OCI-LY1 (cell line): ENCODE measurements at regions not wholly inside any gene's neighbourhood (a gene's known extent, or its start where the extent isn't known, plus 50 kb on each side); places are given as distances from the start of the nearest gene placed in this dataset.

Source experiments
- EZH2 ChIP-seq: fragments of 200-600 bp; sonication (generic), shearing (Covaris generic); IDR thresholded peaks from 2 replicates; pipeline ENCODE4 v1.8.0; 2017; ENCODE audit warnings: borderline replicate concordance, mixed run types, mild to moderate bottlenecking, antibody characterized with exemption, low read length, moderate library complexity, mixed read lengths
- TF ChIP-seq, protein P1 (sequence below): fragments of 200-600 bp; sonication (generic), shearing (Covaris generic); IDR thresholded peaks from 2 replicates; pipeline ENCODE4 v1.5.1; 2017; ENCODE audit warnings: mild to moderate bottlenecking, antibody characterized with exemption, low read length, moderate library complexity, mixed read lengths

DNA sequence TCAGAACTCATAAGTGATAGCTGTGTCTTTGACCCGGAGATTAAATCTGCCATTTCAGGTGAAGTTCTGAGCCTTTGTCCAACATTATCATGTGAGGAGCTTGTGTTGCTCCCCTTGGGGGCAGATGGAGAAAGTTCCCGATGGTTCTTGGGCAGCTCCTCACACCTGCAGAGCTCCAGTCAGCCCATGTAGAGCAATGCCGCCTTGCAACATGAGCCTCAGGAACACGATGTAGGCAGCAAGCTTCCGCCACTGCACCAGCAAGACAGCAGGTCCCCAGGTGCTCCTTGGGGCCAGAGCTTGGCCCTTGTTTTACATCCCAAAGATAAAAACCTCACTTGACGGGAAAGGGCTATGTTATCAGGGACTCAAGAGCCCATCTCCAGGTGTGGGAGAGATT is 292.7 kb downstream of the IRX1 start:
- TF ChIP-seq, protein P1, sequence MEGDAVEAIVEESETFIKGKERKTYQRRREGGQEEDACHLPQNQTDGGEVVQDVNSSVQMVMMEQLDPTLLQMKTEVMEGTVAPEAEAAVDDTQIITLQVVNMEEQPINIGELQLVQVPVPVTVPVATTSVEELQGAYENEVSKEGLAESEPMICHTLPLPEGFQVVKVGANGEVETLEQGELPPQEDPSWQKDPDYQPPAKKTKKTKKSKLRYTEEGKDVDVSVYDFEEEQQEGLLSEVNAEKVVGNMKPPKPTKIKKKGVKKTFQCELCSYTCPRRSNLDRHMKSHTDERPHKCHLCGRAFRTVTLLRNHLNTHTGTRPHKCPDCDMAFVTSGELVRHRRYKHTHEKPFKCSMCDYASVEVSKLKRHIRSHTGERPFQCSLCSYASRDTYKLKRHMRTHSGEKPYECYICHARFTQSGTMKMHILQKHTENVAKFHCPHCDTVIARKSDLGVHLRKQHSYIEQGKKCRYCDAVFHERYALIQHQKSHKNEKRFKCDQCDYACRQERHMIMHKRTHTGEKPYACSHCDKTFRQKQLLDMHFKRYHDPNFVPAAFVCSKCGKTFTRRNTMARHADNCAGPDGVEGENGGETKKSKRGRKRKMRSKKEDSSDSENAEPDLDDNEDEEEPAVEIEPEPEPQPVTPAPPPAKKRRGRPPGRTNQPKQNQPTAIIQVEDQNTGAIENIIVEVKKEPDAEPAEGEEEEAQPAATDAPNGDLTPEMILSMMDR, result no peak
- no peak for TF ChIP-seq EZH2
